ENCODE measurements at regions not wholly inside any gene's neighbourhood (a gene's known extent, or its start where the extent isn't known, plus 50 kb on each side); places are given as distances from the start of the nearest gene placed in this dataset.
A peak's percentile ranks its signal among the peaks of the same experiment; 100 is the strongest.

- peak; percentile 24 for DNase-seq
- Histone ChIP-seq H3K4me1 (no peaks in the 10 kb centered on the region), H3K4me3 (no peak overlapping the region), H3K9ac (ENCODE audit: low read depth in 2 of 2, low read length in 2 of 2) (no peak overlapping the region), H3K27me3 (no peaks in the 10 kb centered on the region), H3K27ac (no peak overlapping the region), H3K36me3 (no peaks in the 10 kb centered on the region), H3K9me3 (no peaks in the 10 kb centered on the region)
- intact Hi-C loops (cut with DNase I), result no loop called here
- TF ChIP-seq CTCF (IDR thresholded peaks at IDR 0.05), result no peak
These were observed 143.4 kb downstream of the TENT4A start for GRCh38 chr5:6856653-6857052.

DNA sequence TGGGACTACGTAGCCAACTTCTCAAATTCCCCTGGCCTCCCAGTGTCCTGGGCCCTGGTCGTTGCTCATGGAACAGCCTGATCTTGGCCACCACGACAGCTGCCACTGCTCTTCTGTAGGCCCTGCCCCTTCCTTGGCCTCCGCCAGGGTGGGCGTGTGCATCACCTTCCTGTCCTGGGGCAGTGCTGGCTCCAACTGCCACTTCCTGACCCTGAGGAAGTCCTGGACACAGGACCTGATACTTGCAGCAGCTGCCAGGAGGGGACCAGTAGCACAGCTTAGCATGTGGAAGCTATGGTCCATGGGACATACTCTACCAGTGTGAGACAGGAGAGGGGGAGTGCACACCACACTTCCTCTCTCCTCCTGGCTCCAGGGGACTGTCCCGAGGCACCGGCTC, 145.2 kb downstream of the TENT4A start:
- Histone ChIP-seq H3K4me3 (no peak overlapping the region), H3K9me3 (no peaks in the 10 kb centered on the region), H3K4me1 (no peaks in the 10 kb centered on the region), H3K27me3 (no peaks in the 10 kb centered on the region), H3K27ac (no peak overlapping the region), H3K36me3 (no peaks in the 10 kb centered on the region), H3K9ac (ENCODE audit: low read depth in 2 of 2, low read length in 2 of 2) (no peak overlapping the region)
- no peak for DNase-seq
- TF ChIP-seq CTCF (IDR thresholded peaks at IDR 0.05), result no peak
- intact Hi-C loops (cut with DNase I), result no loop called here

DNA sequence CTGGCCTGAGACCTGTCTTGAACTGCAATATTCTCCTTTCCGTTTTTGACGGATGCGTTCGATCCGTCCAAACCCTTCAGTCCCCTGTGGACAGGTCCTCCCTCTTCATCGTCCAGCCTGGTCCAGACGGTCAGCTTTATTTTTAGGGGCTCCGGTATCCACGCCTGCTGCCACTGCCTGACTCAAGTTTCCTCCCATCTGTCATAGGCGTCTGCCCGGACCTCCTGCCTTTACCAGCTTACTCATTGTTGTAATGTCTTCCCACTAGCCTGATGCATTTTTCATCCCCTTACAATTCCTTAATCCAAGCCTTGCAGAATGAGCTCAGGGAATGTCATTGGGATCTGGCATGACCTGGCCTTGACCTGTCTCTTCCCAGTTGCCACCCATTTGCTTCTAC, 145.8 kb downstream of the TENT4A start:
- Histone ChIP-seq H3K27me3 (no peaks in the 10 kb centered on the region), H3K4me3 (no peak overlapping the region), H3K9me3 (no peaks in the 10 kb centered on the region), H3K27ac (no peak overlapping the region), H3K9ac (ENCODE audit: low read depth in 2 of 2, low read length in 2 of 2) (no peak overlapping the region), H3K36me3 (no peaks in the 10 kb centered on the region), H3K4me1 (no peaks in the 10 kb centered on the region)
- no peak for DNase-seq
- TF ChIP-seq CTCF (IDR thresholded peaks at IDR 0.05), result no peak
- intact Hi-C loops (cut with DNase I), result no loop called here

- Histone ChIP-seq H3K9me3 (no peaks in the 10 kb centered on the region), H3K9ac (ENCODE audit: low read depth in 2 of 2, low read length in 2 of 2) (no peak overlapping the region), H3K27ac (no peak overlapping the region), H3K36me3 (no peaks in the 10 kb centered on the region), H3K4me3 (no peak overlapping the region), H3K4me1 (no peaks in the 10 kb centered on the region), H3K27me3 (no peaks in the 10 kb centered on the region)
- DNase-seq, result no peak
- no peak for TF ChIP-seq CTCF (IDR thresholded peaks at IDR 0.05)
- intact Hi-C loops (cut with DNase I), result no loop called here
These were observed 146.9 kb downstream of the TENT4A start for GRCh38 chr5:6859951-6860638.

GRCh38 chr5:6861036-6861435, 147.8 kb downstream of the TENT4A start:
- no peaks in the 10 kb centered on the region for H3K9me3 ChIP-seq
- no peak for TF ChIP-seq CTCF (IDR thresholded peaks at IDR 0.05)
- no peak overlapping the region for H3K9ac ChIP-seq (ENCODE audit: low read depth in 2 of 2, low read length in 2 of 2)
- no peak overlapping the region for H3K4me3 ChIP-seq
- H3K27me3 ChIP-seq, result no peaks in the 10 kb centered on the region
- H3K36me3 ChIP-seq, result no peaks in the 10 kb centered on the region
- intact Hi-C loops (cut with DNase I), result no loop called here
- H3K27ac ChIP-seq, result no peak overlapping the region
- H3K4me1 ChIP-seq, result no peaks in the 10 kb centered on the region
- no peak for DNase-seq
